Right atrium auricular region (tissue), 2 donors: ENCODE measurements at regions not wholly inside any gene's neighbourhood (a gene's known extent, or its start where the extent isn't known, plus 50 kb on each side); places are given as distances from the start of the nearest gene placed in this dataset.

ENCODE experiments used
- DNase-seq: peaks from one replicate; pipeline ENCODE4 v3.0.0-alpha.2; 2019; ENCODE audit warnings: low spot score
- H3K27ac ChIP-seq, 2 donors: fragments of 200-600 bp; sonication (generic); 1 replicate in 1 of 2; 2 replicates in 1 of 2; pipeline ENCODE4 v1.5.1; 2016 to 2019
- H3K27me3 ChIP-seq, 2 donors: fragments of 200-600 bp; sonication (generic); one replicate each; pipeline versions ENCODE4 v1.5.1 to v1.6.0; 2017 to 2019
- H3K36me3 ChIP-seq: fragments of 200-600 bp; sonication (generic); one replicate; pipeline ENCODE4 v1.5.1; 2016
- H3K4me1 ChIP-seq, 2 donors: fragments of 200-600 bp; sonication (generic); one replicate each; pipeline versions ENCODE4 v1.5.1 to v1.6.0; 2017 to 2019
- H3K4me3 ChIP-seq, 2 donors: fragments of 200-600 bp; sonication (generic); 1 replicate in 1 of 2; 2 replicates in 1 of 2; pipeline ENCODE4 v1.5.1; 2017 to 2019; ENCODE audit warnings: mild to moderate bottlenecking in 1 of 2, moderate library complexity in 1 of 2
- H3K9me3 ChIP-seq, 2 donors: fragments of 200-600 bp; sonication (generic); one replicate each; pipeline ENCODE4 v1.5.1; 2019
- TF ChIP-seq, protein P1 (sequence below), 2 donors: fragments of 200-600 bp; sonication (generic); IDR thresholded peaks; one replicate each; pipeline ENCODE4 v1.5.1; 2019; ENCODE audit warnings: antibody characterized with exemption in 2 of 2

GRCh38 chr2:220452561-220452960, 825.1 kb downstream of the SLC4A3 start:
- Histone ChIP-seq H3K27ac (no peak overlapping the region), H3K4me1 (peaks cover 0 to 3% of the 10 kb centered on the region in 2 donors), H3K4me3 (no peak overlapping the region), H3K27me3 (no peaks in the 10 kb centered on the region), H3K36me3 (no peaks in the 10 kb centered on the region), H3K9me3 (no peaks in the 10 kb centered on the region)
- no peak for DNase-seq
- TF ChIP-seq, protein P1, sequence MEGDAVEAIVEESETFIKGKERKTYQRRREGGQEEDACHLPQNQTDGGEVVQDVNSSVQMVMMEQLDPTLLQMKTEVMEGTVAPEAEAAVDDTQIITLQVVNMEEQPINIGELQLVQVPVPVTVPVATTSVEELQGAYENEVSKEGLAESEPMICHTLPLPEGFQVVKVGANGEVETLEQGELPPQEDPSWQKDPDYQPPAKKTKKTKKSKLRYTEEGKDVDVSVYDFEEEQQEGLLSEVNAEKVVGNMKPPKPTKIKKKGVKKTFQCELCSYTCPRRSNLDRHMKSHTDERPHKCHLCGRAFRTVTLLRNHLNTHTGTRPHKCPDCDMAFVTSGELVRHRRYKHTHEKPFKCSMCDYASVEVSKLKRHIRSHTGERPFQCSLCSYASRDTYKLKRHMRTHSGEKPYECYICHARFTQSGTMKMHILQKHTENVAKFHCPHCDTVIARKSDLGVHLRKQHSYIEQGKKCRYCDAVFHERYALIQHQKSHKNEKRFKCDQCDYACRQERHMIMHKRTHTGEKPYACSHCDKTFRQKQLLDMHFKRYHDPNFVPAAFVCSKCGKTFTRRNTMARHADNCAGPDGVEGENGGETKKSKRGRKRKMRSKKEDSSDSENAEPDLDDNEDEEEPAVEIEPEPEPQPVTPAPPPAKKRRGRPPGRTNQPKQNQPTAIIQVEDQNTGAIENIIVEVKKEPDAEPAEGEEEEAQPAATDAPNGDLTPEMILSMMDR (IDR thresholded peaks at IDR 0.05), result no peak

DNA sequence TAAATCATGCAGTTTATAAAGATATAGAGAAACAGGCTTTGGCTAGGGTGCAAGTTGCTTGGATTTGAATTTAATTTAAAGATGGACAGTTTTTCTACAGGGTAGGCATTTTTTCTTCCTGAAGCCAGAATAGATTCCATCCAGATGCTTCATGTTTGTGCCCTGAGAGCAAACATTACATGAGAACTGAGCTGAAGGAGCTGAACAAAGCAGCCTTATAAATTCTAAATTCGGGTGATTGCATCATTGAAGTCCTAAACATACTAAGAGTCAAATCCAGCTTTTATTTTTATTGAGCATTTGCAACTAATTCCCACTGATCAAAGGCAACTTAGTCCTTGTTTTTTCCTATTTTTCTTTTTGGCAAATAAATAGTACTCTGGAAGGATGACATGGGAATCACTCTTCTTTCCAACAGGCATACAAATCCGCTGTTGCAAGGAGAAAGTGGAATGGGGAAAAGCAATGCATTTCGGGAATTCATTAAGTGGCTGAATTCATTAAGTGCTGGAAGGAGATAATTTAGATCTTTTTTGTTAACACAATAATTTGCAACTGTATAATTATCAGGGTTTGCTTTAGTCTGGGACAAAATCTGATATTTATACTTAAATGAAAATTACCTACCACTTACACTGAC, 828.0 kb downstream of the SLC4A3 start:
- Histone ChIP-seq H3K9me3 (no peaks in the 10 kb centered on the region), H3K4me3 (no peak overlapping the region), H3K4me1 (no peaks in the 10 kb centered on the region), H3K27me3 (no peaks in the 10 kb centered on the region), H3K36me3 (no peaks in the 10 kb centered on the region), H3K27ac (no peak overlapping the region)
- TF ChIP-seq, protein P1 (IDR thresholded peaks at IDR 0.05), result no peak
- no peak for DNase-seq

DNA sequence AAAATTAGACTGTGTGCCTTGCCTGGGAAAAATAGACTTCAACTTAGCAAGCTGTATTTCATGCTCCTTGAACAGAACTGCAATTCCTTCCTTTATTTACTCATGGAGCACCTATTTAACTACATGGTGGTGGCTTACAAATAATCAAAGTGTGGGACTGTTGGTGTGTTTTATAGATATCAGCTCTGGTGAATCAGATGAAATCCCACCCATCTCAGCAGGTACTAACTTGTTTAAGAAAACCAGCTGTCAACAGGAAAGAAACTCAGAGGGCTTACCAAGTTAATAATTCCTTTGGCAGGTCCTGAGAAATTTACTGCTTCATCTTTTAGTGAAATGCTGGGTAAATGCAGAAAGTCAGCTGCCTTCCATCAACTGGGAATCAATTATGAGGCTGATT, 830.6 kb downstream of the SLC4A3 start:
- Histone ChIP-seq H3K27me3 (no peaks in the 10 kb centered on the region), H3K27ac (no peak overlapping the region), H3K36me3 (no peaks in the 10 kb centered on the region), H3K4me1 (no peaks in the 10 kb centered on the region), H3K9me3 (no peaks in the 10 kb centered on the region), H3K4me3 (no peak overlapping the region)
- no peak for DNase-seq
- TF ChIP-seq, protein P1 (IDR thresholded peaks at IDR 0.05), result no peak

- Histone ChIP-seq H3K9me3 (no peaks in the 10 kb centered on the region), H3K27me3 (no peaks in the 10 kb centered on the region), H3K4me1 (peaks cover 0 to under 1% of the 10 kb centered on the region in 2 donors), H3K4me3 (no peak overlapping the region), H3K36me3 (no peaks in the 10 kb centered on the region), H3K27ac (peak overlapping the region in 1 of 2 donors; percentile 0)
- no peak for DNase-seq
- TF ChIP-seq, protein P1 (IDR thresholded peaks at IDR 0.05), result peak in 1 of 2 donors; percentile 28
These were observed 833.0 kb downstream of the SLC4A3 start for GRCh38 chr2:220460257-220460985.

- TF ChIP-seq, protein P1 (IDR thresholded peaks at IDR 0.05), result no peak
- Histone ChIP-seq H3K4me1 (peaks cover 0 to 7% of the 10 kb centered on the region in 2 donors), H3K36me3 (no peaks in the 10 kb centered on the region), H3K9me3 (no peaks in the 10 kb centered on the region), H3K27me3 (no peaks in the 10 kb centered on the region), H3K27ac (no peak overlapping the region), H3K4me3 (no peak overlapping the region)
- DNase-seq, result no peak
These were observed 836.4 kb downstream of the SLC4A3 start for GRCh38 chr2:220463876-220464275.
